ENCODE measurements at regions not wholly inside any gene's neighbourhood (a gene's known extent, or its start where the extent isn't known, plus 50 kb on each side); places are given as distances from the start of the nearest gene placed in this dataset.

GRCh38 chr2:120785228-120785966 lies 49.7 kb downstream of the GLI2 start:
- WGBS, 3 donors = 81 to 83% (median 82%) methylated on average over 9 to 10 of the region's 10 CpGs
- no peak overlapping the region for H3K27ac ChIP-seq (ENCODE audit: low read depth, low read length)

GRCh38 chr2:120786038-120786960 lies 50.6 kb downstream of the GLI2 start:
- WGBS, 3 donors = 87 to 91% (median 89%) methylated on average over 13 of the region's 13 CpGs
- H3K27ac ChIP-seq (ENCODE audit: low read depth, low read length) = no peak overlapping the region

- WGBS, 3 donors = 81 to 90% (median 88%) methylated on average over 15 of the region's 15 CpGs
- no peak overlapping the region for H3K27ac ChIP-seq (ENCODE audit: low read depth, low read length)
Observed at GRCh38 chr2:120787111-120787821, 51.6 kb downstream of the GLI2 start.

GRCh38 chr2:120787822-120788700 lies 52.4 kb downstream of the GLI2 start:
- no peak overlapping the region for H3K27ac ChIP-seq (ENCODE audit: low read depth, low read length)
- WGBS, 3 donors = 68 to 72% (median 71%) methylated on average over 10 of the region's 10 CpGs

- H3K27ac ChIP-seq (ENCODE audit: low read depth, low read length) = no peak overlapping the region
- WGBS, 3 donors = 79 to 86% (median 81%) methylated on average over 14 of the region's 14 CpGs
Observed at GRCh38 chr2:120791243-120791961, 55.7 kb downstream of the GLI2 start.

DNA sequence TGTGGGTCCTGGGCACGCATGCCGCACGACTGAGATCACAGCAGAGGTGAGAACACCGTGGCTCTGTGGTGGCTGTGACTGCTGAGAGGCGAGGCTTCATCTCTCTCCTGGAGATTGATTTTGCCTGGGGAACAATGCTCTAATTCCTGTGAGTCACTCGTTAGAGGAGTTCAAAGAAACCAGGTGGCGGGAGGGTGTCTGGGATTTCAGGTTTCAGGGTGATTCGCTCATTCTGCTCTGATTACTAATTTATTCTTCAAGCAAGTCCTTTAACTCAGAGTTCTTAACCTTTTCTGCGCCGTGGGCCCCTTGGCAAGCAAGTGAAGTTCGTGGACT lies 56.3 kb downstream of the GLI2 start:
- 65 to 84% (median 82%) methylated on average over 11 of the region's 11 CpGs for WGBS, 3 donors
- no peak overlapping the region for H3K27ac ChIP-seq (ENCODE audit: low read depth, low read length)

GRCh38 chr2:120793682-120794403 lies 58.2 kb downstream of the GLI2 start:
- 75 to 84% (median 78%) methylated on average over 10 of the region's 10 CpGs for WGBS, 3 donors
- H3K27ac ChIP-seq (ENCODE audit: low read depth, low read length) = no peak overlapping the region

DNA sequence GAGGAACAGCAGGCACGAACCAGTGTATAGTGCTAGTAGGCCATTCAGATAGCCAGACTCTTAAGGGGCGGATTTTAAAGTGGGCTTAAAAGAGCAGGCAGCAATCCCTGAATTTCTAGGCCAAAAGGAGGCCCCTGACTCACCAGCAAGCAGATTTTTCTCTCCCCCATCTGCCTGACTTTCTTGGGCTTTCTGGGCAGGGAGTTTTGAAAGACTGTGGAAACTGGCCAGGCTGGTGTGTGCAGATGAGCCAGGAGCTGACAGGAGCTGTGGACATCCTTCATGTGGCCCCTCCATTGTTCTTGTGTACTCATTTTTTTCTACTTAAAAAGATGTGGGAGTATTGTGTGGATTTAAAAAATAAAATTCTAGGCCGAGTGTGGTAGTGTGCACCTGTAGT lies 59.0 kb downstream of the GLI2 start:
- no peak overlapping the region for H3K27ac ChIP-seq (ENCODE audit: low read depth, low read length)
- WGBS, 3 donors = 75 to 82% (median 82%) methylated on average over 3 of the region's 3 CpGs

GRCh38 chr2:120796094-120796493 lies 60.4 kb downstream of the GLI2 start:
- 90 to 95% (median 91%) methylated on average over 7 of the region's 7 CpGs for WGBS, 3 donors
- H3K27ac ChIP-seq (ENCODE audit: low read depth, low read length) = no peak overlapping the region

DNA sequence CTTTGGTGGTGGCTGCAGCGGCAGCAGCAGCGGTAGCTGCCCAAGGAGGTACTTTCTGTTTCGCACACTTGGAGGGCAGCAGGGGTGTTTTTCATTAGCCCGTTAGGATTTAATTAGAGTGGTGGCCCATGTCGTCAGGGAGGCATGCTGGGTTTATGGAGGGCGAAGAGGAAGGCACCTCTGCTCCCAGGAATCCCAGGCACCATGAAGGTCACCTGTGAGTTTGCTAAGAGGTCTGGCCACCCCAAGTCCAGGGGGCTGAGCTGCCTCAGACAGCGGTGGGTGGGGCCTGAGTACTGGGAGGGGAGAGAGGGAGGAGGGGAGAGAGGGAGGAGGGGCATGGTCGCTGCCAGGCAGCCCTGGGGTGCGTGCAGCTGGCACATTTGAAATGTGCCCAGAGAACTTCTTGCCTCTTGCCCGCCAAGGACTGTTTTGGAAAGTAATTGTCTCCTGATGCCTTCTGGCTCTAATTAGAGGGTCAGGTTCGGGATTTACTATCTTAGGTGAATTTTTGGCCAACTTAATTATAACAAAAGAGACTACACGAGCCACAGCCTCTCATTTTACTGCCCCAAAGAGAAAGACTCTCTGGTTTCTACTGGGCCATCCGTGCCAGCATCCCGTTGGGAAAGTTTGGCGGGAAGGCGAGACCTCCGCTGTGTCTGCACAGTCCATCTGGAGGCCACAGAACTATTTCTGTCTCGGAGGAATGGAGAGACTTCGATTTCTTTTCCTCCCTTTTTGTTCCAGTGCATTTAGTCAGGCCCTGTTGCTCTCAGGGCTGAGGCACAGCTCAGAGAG lies 62.0 kb downstream of the GLI2 start:
- H3K27ac ChIP-seq (ENCODE audit: low read depth, low read length) = no peak overlapping the region
- 82 to 86% (median 83%) methylated on average over 19 of the region's 19 CpGs for WGBS, 3 donors

DNA sequence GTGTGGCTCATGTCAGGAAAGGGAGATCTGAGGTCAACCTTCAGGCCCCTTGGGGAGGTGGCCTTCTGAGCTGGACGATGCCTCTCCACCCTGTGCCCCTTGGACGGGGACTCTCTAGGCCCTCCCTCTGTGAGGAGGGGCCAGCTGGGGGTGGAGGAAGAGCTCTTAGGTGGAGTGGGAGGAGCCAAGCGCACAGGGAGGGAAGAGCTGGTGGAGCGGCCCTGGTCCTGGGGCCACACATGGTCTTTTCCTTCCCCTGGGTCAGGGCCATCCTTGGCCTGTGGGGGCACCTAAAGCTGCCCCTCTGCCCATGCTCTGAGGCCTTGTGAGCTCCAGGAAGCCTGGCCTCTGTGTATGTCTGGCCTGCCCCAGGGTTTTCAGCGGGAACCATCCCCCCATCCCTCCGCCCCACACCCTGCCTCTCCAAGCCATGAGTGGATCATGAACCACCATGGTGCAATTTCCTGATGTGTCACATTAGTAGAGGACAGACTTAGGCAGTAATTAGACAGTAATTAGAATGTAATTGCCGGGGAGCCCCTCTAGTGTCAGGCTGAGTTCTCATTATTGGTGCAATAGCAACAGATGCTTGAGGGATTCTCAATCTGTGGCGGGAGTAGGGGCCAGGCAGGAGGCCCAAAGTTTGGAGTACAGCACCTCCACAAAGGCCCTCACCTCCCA lies 63.0 kb downstream of the GLI2 start:
- no peak overlapping the region for H3K27ac ChIP-seq (ENCODE audit: low read depth, low read length)
- WGBS, 3 donors = 79 to 85% (median 81%) methylated on average over 8 of the region's 8 CpGs

DNA sequence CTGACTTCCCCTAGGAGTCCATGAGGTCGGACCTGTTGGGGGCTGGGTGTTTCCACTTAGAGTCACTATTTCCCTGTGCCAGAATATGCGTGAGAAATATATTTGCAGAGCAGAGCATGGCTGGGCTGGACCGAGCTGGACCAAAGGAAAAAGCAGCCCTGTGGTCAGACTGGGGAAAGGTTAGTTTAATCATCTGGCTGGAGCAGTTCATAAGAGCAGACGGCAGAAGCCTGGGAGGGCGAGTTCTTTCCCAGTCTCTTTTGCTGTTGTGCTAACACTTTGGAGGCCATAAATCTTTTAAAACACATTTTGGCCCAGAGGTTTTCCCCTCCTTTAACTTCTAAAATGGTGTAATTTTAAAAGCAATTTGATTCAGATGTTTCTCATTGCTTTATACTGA lies 66.5 kb downstream of the GLI2 start:
- WGBS, 3 donors = 45 to 74% (median 54%) methylated on average over 5 of the region's 5 CpGs
- H3K27ac ChIP-seq (ENCODE audit: low read depth, low read length) = no peak overlapping the region

DNA sequence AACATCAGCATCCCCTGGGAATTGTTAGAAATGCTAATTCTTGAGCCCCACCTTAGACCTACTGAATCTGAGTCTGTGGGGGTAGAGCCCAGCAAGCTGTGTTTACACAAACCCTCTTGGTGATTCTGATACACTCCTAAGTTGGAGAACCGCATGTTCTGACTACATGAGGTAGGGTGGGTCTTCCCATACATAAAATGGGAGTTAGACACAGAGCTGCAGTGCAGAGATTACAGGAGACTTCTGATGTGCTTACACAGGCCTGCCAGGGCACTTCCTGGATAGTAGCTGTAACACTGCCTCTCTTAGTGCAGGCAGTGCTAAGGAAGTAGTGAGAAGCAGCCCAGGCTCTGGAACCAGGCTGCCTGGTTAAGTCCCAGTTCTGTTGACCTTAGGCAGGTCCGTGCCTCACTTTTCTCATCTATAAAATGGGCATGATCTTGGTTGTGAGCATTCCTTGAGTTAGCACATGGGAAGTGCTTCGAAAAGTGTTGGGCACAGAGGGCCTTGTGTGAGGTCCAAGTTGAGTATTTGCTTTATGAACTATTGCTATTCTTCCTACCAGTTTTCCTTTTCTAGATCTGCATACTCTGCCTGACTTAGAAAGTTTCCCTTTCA lies 67.3 kb downstream of the GLI2 start:
- WGBS, 3 donors = 72 to 86% (median 86%) methylated on average over 3 of the region's 3 CpGs
- H3K27ac ChIP-seq (ENCODE audit: low read depth, low read length) = no peak overlapping the region

DNA sequence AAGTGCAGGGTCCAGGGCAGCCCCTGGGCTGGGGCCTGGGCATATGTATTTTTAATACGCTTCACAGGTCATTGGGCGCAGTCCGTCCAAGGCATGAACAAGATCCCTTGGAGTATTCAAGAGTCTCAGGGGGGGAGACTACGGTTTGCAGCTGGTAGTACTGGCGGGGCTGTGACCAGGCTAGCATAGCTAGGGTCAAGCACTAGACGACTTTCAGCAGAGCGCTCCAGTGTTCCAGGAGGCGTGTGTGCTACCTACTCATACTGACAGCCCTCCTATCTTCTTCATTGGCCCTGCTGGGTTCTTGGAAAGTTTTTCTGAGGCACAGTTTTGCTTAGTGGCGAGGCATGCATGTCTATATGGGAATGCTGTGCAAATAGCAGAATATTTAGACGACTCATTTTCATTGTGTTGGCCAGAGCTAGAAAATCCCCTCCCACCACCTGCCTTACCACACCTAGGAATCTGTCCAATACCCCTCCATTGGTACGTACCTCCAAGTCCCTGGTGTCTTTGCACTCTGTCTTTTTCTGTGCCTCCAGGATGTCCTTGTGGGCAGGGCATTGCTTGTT lies 68.2 kb downstream of the GLI2 start:
- WGBS, 3 donors = 76 to 81% (median 78%) methylated on average over 11 of the region's 11 CpGs
- no peak overlapping the region for H3K27ac ChIP-seq (ENCODE audit: low read depth, low read length)

- H3K27ac ChIP-seq (ENCODE audit: low read depth, low read length) = no peak overlapping the region
- WGBS, 3 donors = 73 to 81% (median 81%) methylated on average over 6 of the region's 6 CpGs
Observed at GRCh38 chr2:120804459-120804858, 68.8 kb downstream of the GLI2 start.

Measured in adipose tissue (tissue), 3 donors.